GM19468 (cell line): ENCODE measurements at regions not wholly inside any gene's neighbourhood (a gene's known extent, or its start where the extent isn't known, plus 50 kb on each side); places are given as distances from the start of the nearest gene placed in this dataset.
"Not testable (repeated sequence)": the region's sequence is repeated elsewhere in the genome, so short reads cannot be mapped to it uniquely, and the experiment has no call there.

Experiments used
- ATAC-seq: cut with Tn5 transposase; IDR thresholded peaks from one replicate; pipeline ENCODE4 v1.9.1; 2021; ENCODE audit warnings: mild to moderate bottlenecking, moderate library complexity, moderate number of reproducible peaks; ENCODE audit not compliant: unreplicated experiment; ENCODE audit errors: extremely low read depth

GRCh38 chr5:8727396-8727795, 818.5 kb downstream of the SEMA5A start:
- ATAC-seq = no peak

- no peak for ATAC-seq
These were observed 816.4 kb downstream of the SEMA5A start for GRCh38 chr5:8729437-8729836.

GRCh38 chr5:8730194-8730593, 815.7 kb downstream of the SEMA5A start:
- no peak for ATAC-seq

- not testable (repeated sequence) for ATAC-seq
These were observed 814.8 kb downstream of the SEMA5A start for GRCh38 chr5:8731110-8731509.

- no peak for ATAC-seq
These were observed 805.3 kb downstream of the SEMA5A start for GRCh38 chr5:8740595-8740994.

- ATAC-seq = no peak
These were observed 796.3 kb downstream of the SEMA5A start for GRCh38 chr5:8749556-8749955.

GRCh38 chr5:8750100-8750499, 795.8 kb downstream of the SEMA5A start:
- no peak for ATAC-seq

- no peak for ATAC-seq
These were observed 793.9 kb downstream of the SEMA5A start for GRCh38 chr5:8751971-8752370.

GRCh38 chr5:8752595-8752994, 793.3 kb downstream of the SEMA5A start:
- ATAC-seq = no peak

- no peak for ATAC-seq
These were observed 789.3 kb downstream of the SEMA5A start for GRCh38 chr5:8756498-8757084.

GRCh38 chr5:8765886-8766285, 780.0 kb downstream of the SEMA5A start:
- no peak for ATAC-seq

- no peak for ATAC-seq
These were observed 779.4 kb downstream of the SEMA5A start for GRCh38 chr5:8766448-8766847.

- ATAC-seq = no peak
These were observed 778.8 kb downstream of the SEMA5A start for GRCh38 chr5:8767111-8767510.

- ATAC-seq = no peak
These were observed 778.1 kb downstream of the SEMA5A start for GRCh38 chr5:8767746-8768145.

- ATAC-seq = no peak
These were observed 776.2 kb downstream of the SEMA5A start for GRCh38 chr5:8769631-8770030.

- ATAC-seq = no peak
These were observed 775.4 kb downstream of the SEMA5A start for GRCh38 chr5:8770431-8770830.

GRCh38 chr5:8773046-8773615, 772.7 kb downstream of the SEMA5A start:
- ATAC-seq = no peak

GRCh38 chr5:8784692-8785091, 761.2 kb downstream of the SEMA5A start:
- ATAC-seq = no peak

- no peak for ATAC-seq
These were observed 757.6 kb downstream of the SEMA5A start for GRCh38 chr5:8788246-8788645.

GRCh38 chr5:8805653-8806052, 740.2 kb downstream of the SEMA5A start:
- ATAC-seq = no peak

- ATAC-seq = no peak
These were observed 738.2 kb downstream of the SEMA5A start for GRCh38 chr5:8807636-8808035.

GRCh38 chr5:8811581-8811980, 734.3 kb downstream of the SEMA5A start:
- ATAC-seq = no peak
